Right renal cortex interstitium (tissue), 3 donors: ENCODE measurements at regions not wholly inside any gene's neighbourhood (a gene's known extent, or its start where the extent isn't known, plus 50 kb on each side); places are given as distances from the start of the nearest gene placed in this dataset.

Experiments
- DNase-seq, 3 donors: peaks; one replicate each; pipeline ENCODE4 v3.0.0-alpha.2; 2013; ENCODE audit warnings: low read depth in 3 of 3, low spot score in 2 of 3

- no peak for DNase-seq
Measured at GRCh38 chr18:67047334-67047733, 443.4 kb upstream of the CDH19 start.

- no peak for DNase-seq
Measured at GRCh38 chr18:67043276-67043675, 439.4 kb upstream of the CDH19 start.

DNA sequence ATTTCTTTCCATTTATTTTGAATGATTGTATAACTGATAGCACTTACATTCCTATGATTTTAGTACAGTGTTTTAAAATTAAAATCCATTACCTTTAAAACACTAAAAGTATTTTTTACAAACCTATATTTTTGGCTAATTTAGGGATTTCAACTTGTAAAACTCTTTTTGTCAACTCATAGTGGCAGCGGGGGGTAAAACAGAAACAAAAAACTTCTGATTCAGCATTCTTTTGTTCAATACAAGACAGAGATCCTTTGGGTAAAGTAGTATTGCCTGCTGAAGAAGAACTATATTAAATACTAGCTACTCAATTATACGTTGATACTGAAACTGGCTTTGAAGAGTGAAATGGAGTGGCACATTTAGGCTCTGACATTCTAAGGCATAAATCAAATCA is 437.4 kb upstream of the CDH19 start:
- DNase-seq: no peak

- no peak for DNase-seq
Measured at GRCh38 chr18:67035026-67035425, 431.1 kb upstream of the CDH19 start.

DNA sequence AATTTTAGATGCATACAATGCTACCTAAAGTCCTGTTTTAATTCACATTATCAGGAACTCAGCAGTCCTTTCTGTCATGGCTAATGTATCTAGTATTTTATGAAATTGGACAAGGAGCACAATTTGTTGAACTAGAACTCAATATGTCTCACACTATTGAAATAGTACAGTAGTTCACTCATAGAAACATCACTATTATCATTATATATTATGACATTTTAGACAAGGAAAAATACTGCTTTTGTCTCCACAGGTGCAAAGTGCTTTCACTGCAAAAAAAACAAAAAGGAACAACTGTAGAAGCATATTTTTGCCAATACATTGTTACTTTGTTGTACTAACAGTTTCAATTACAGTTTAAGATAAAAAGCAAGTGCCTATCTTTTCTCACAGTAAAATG is 419.2 kb upstream of the CDH19 start:
- DNase-seq: no peak

DNA sequence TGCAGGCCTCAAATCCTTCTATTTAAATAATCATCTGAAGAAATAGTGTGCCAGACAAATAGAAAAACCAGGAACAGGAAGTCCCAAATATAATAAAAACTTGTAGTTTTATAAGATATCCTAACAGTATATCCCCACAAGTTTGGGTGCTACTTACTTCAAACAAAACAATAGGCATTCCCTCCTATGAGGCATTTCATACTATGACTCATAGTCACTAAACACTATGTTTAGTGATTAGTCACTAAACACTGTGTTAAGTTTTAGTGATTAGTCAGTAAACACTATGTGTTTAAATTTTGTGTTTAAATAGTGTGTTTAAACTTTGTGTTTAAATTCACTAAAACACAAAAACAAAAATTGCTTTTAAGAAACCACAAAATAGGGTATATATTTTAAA is 407.0 kb upstream of the CDH19 start:
- DNase-seq: no peak

DNA sequence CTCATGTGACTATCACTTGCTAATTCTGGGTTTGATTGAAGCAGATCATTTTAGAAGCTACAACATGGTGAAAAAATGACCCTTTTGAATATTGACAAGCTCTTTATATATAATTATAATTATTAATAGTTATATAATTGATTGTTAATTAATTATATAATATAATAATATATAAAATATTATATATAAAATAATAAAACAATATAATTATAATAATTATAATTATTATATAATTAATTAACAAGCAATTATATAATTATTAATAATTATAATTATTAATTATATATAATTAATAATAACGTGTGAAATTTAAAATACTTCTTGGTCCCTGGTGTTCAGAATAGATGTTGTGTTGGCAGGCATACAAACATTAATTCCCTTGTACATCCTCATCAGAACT is 404.1 kb upstream of the CDH19 start:
- DNase-seq: no peak

GRCh38 chr18:67007085-67007484 is 403.2 kb upstream of the CDH19 start:
- DNase-seq: no peak

DNA sequence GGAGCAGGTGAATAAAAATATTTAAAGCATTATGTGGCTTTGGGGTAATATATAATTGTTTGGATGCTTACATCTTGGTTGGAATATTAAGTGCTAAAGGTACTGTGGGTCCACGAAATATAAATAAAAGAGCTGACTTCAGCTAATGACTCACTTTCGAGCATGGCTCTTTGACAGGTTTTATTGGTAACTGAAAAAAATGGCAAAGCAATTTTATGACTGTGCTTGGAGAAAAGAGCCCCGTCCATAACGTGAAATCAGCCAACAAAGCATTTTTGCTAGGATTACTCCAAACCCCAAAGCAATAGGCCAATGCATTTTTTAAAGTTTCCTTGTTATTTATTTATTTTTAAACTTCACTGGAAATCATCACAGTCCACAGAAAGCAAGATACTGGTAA is 397.2 kb upstream of the CDH19 start:
- DNase-seq: no peak

DNA sequence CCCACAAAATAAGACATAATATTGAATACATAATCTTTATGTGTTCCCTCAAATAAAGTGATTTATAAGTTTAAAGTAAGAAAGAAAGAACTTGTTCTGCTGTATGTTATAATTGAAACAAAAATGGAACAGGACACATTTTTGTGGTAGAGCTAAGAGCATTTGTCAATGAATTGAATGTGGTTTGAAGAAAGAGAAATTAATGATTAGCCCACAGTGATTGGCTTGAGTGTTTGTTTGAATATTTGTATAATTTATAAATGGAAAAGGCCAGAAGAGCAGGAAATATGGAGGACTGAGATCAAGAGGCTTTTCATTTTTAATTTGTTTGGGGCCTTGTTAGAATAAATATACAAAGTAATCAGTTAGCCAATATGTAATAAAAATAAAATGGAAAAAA is 395.1 kb upstream of the CDH19 start:
- DNase-seq: no peak

- no peak for DNase-seq
Measured at GRCh38 chr18:66995270-66995669, 391.4 kb upstream of the CDH19 start.

DNA sequence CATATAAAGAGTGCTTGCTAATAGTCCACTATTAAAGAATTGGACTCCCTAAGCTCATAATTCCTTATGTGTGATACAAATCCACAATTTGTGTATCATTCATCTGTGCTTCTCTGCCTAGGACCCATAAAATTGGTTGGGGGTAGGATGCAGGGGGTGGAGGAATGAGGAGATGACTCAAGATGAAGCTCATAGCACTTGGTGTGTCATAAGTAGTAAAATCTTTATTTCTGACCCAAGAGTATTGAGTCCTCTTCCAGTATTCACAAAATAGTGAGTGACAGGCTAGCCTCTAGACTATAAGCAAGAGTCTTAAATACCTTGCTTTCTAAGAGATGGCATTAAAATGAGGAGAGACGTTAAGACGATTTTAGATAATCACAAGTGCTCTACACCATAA is 390.9 kb upstream of the CDH19 start:
- DNase-seq: no peak

DNA sequence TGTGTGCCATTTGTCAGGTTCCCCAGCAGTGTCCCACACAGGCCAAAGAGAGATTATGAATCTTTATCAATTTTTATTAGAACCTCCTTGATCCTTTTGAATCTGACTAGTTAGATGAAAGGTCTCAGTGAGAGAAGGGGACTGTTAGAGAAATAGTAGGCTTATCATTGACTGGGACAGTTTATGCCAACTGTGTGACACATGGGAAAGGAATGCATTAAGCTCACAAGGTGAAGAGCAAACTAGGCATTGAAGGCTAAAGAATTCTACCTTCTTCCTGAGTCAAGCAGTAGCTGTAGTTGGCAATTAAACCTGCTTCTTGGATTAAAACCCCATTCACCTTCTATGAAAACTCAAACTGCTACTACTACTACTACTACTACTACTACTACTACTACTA is 389.6 kb upstream of the CDH19 start:
- DNase-seq: no peak

DNA sequence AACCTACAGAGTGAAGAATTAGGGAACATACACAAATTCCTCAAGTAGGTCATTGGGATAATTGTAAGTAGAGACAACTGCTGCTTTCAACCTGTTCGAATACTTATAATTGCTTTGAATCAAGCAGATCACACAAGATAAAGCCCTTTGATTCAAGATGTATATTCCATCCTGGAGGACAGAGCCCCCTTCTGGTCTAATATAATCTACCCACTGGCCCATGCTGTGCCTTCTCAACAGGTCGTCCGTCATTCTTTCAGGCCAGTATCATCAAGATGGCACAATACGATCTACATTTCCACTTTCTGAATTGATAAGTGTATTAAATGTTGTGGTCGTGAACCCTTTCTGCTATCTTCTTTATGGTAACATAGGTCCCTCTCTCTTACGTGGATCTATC is 387.0 kb upstream of the CDH19 start:
- no peak for DNase-seq

DNA sequence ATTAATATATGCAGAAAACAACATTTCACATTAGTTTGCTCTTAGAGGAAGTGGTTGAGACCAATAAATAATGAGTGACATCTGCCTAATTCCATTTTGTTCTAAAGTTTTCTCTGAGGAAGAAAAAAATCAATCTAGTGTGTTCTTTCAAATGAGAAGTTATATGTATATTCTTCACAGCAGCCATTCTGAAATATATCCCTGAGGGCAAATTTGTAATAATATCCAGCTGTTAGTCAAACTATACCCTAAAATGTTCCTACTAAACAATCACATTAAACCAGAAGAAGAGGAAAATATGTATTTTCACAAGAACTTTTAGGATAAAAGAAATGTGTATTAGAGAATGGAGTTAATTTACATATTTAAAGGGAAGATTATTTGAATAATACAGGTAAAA is 375.1 kb upstream of the CDH19 start:
- no peak for DNase-seq

- DNase-seq: no peak
Measured at GRCh38 chr18:66972681-66973080, 368.8 kb upstream of the CDH19 start.

DNA sequence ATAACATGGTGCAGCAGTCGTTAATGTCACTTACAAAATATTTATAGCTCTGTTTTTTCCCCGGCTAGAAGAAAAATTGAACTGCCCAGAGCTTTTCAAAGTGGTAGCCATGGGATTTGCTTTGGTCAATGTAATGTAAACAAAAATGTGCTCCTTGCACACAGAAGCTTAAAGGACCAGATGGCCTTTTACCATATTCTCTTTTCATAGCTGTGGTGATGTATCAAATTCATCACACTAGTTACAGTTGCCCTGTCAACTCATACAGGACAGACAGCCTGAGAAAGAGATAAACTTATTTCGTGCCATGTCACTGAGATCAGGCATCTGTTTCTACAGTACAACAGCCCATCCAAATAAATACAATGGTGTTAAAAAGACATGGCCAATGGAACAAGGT is 368.1 kb upstream of the CDH19 start:
- no peak for DNase-seq

DNA sequence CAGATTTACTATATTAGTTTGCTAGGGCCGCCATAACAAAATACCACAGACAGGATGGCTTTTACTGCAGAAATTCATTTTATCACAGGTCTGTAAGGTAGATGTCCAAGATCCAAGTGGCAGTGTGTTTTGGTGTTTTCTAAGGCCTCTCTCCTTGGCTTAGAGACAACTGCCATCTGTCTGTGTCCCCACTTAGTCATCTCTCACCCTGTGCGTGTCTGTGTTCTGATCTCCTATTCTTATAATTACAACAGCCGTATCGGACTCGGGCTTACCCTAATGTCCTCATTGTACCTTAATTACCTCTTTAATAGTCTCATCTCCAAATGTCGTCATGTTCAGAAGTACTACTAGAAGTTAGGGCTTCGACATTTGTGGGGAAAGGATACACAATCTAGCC is 362.3 kb upstream of the CDH19 start:
- no peak for DNase-seq

DNA sequence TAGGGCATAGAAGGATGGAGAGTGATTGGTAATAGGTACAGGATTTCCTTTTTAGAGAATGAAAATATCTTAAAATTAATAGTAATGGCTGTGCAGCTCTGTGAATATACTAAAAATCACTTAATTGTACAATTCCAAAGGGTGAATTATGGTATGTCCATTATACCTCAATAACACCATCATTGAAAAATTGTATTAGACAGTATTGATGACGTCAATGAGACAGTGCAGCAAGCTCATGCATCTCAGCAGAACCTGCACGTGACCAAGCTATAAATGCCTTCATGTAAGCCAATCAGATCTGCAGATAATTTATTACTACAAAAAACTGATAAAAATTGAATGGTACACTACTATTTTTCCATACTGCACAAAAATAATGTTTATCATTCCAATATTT is 354.4 kb upstream of the CDH19 start:
- DNase-seq: no peak

GRCh38 chr18:66951750-66952149 is 347.9 kb upstream of the CDH19 start:
- DNase-seq: no peak

- no peak for DNase-seq
Measured at GRCh38 chr18:66949419-66949818, 345.5 kb upstream of the CDH19 start.

- no peak for DNase-seq
Measured at GRCh38 chr18:66937546-66937945, 333.7 kb upstream of the CDH19 start.

DNA sequence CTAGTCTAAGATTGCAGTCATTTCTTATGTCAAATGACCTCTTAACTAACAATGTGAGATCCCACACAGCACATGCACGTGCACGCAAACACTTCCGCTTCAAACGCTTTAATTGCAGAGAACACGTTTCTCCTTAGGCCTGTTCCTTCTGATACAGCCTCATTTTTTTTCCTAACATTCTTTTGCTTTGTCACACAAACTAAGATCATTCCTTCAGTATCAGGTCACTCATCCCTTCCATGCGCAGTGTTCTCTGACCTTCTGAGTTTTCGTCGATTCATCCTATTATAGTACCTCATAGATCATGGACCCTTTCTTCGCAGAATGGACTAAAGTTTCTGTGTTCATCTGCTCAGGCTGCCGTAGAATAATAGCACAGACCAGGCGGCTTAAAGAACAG is 327.1 kb upstream of the CDH19 start:
- DNase-seq: no peak

DNA sequence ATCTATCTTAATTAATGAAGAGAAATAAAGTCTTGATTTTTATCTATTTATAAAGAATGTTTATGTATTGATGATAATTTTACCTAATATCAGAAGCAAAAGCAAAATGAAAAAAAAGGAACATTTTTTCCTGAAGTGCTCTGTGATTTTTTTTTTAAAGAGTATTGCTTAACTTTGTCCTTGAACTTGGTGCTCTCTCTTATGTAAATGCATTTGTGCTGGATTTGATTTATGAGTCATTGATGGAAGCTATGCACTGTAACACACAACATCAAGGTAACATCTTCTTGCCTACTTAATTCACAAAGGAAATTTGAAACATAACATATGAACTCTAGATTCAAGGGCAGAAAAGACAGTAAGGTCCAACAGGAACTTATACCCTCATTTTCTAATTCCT is 312.9 kb upstream of the CDH19 start:
- DNase-seq: no peak
